ENCODE measurements at regions not wholly inside any gene's neighbourhood (a gene's known extent, or its start where the extent isn't known, plus 50 kb on each side); places are given as distances from the start of the nearest gene placed in this dataset.

GRCh38 chr19:31727536-31727935, 378.3 kb upstream of the TSHZ3 start:
- H4K5ac ChIP-seq (ENCODE audit: low read depth, low read length), result no peak overlapping the region
- no peak overlapping the region for H2AK9ac ChIP-seq (replicated peaks; ENCODE audit: low read depth, low read length, poor library complexity)
- H4K8ac ChIP-seq (ENCODE audit: low read depth in 2 of 2, low read length in 2 of 2), result no peak overlapping the region
- H3K4ac ChIP-seq (ENCODE audit: low read depth, low read length), result no peak overlapping the region
- H3K27ac ChIP-seq (ENCODE audit: insufficient read depth, low read length), result no peak overlapping the region
- H4K91ac ChIP-seq (ENCODE audit: insufficient read depth, low read depth, low read length), result no peak overlapping the region
- H2BK20ac ChIP-seq (ENCODE audit: low read depth, low read length), result no peak overlapping the region
- no peak overlapping the region for H3K14ac ChIP-seq (replicated peaks; ENCODE audit: low read depth, low read length)
- no peaks in the 10 kb centered on the region for H3K36me3 ChIP-seq (ENCODE audit: control insufficient read depth, insufficient read depth, low read length)
- H4K20me1 ChIP-seq (ENCODE audit: insufficient read depth, low read length), result no peaks in the 10 kb centered on the region
- 65% methylated on average over 4 of the region's 10 CpGs; no CpG with 5 or more reads in 1 of the 2 experiments for WGBS, 2 experiments (ENCODE audit: extremely low coverage in 2 of 2, insufficient read length in 1 of 2)
- no peaks in the 10 kb centered on the region for H3K79me1 ChIP-seq (ENCODE audit: low read depth in 1 of 2, low read length in 2 of 2)
- CTCF ChIA-PET, result no interaction called here
- no peak overlapping the region for H2BK120ac ChIP-seq (ENCODE audit: low read depth, low read length)
- H2AFZ ChIP-seq (replicated peaks; ENCODE audit: low read length, poor library complexity), result no peak overlapping the region
- no peak overlapping the region for H3K4me3 ChIP-seq (ENCODE audit: insufficient read depth, low read depth, low read length)
- dilution Hi-C loops (cut with HindIII; ENCODE audit: low sequenced_read_pairs, unreplicated experiment), result no loop called here
- intact Hi-C loops (cut with micrococcal nuclease), result no loop called here
- no peak overlapping the region for H3K9ac ChIP-seq (ENCODE audit: low read depth, low read length)
- no peaks in the 10 kb centered on the region for H3K9me1 ChIP-seq (ENCODE audit: insufficient read depth, low read length)
- ATAC-seq (ENCODE audit: low read depth) (no peak), DNase-seq (no peak)
- H3K56ac ChIP-seq (ENCODE audit: extremely low read depth, insufficient read depth, low read length), result no peak overlapping the region
- POLR2A ChIA-PET (ENCODE audit: unreplicated experiment), result no interaction called here
- no peak for TF ChIP-seq MAFK (IDR thresholded peaks at IDR 0.05; ENCODE audit: low read depth, low read length)
- no peak for TF ChIP-seq CEBPB (IDR thresholded peaks at IDR 0.05; ENCODE audit: low read depth, low read length)
- TF ChIP-seq RAD21 (IDR thresholded peaks at IDR 0.05; ENCODE audit: low read length), result no peak
- TF ChIP-seq RFX5 (IDR thresholded peaks at IDR 0.05; ENCODE audit: low read depth, low read length), result no peak
- TF ChIP-seq CTCF (conservative IDR thresholded peaks at IDR 0.05; ENCODE audit: low read depth, low read length), result no peak
- no peak for TF ChIP-seq USF2 (IDR thresholded peaks at IDR 0.05; ENCODE audit: low read depth, low read length)
- TF ChIP-seq POLR2A (IDR thresholded peaks at IDR 0.05; ENCODE audit: low read depth, low read length), result no peak
- no peak for TF ChIP-seq ELK1 (IDR thresholded peaks at IDR 0.05; ENCODE audit: borderline replicate concordance, low read depth, low read length)
- no peak for TF ChIP-seq BHLHE40 (IDR thresholded peaks at IDR 0.05; ENCODE audit: low read depth, low read length)
- TF ChIP-seq NFE2L2 (IDR thresholded peaks at IDR 0.05; ENCODE audit: low read depth, low read length), result no peak
- TF ChIP-seq FOS (IDR thresholded peaks at IDR 0.05; ENCODE audit: low read depth, low read length), result no peak
- H3K4me1 ChIP-seq (ENCODE audit: control insufficient read depth, insufficient read depth, low read length), result no peaks in the 10 kb centered on the region
- H3K18ac ChIP-seq (ENCODE audit: low read depth, low read length), result no peak overlapping the region
- no peak overlapping the region for H2AK5ac ChIP-seq (ENCODE audit: low read depth, low read length)
- in situ Hi-C loops (cut with MboI; ENCODE audit: low sequenced_read_pairs), result no loop called here
- no peak overlapping the region for H2BK5ac ChIP-seq (ENCODE audit: low read depth, low read length, poor library complexity, severe bottlenecking)
- no peak overlapping the region for H3K4me2 ChIP-seq (ENCODE audit: low read depth, low read length)
- no peaks in the 10 kb centered on the region; the same call in 1 of the 2 replicates for H3K27me3 ChIP-seq (ENCODE audit: control insufficient read depth, insufficient read depth, low read length)
- H3K23ac ChIP-seq (ENCODE audit: low read depth, low read length), result no peak overlapping the region
- H3K9me3 ChIP-seq (ENCODE audit: control insufficient read depth, insufficient read depth, low read length), result no peaks in the 10 kb centered on the region
- no TSS peak for BruUV-seq (replicated peaks)
- no peak overlapping the region for H2BK15ac ChIP-seq (ENCODE audit: low read depth, low read length)

Measured in IMR-90 (cell line).